AG04450 (cell line): ENCODE measurements at regions not wholly inside any gene's neighbourhood (a gene's known extent, or its start where the extent isn't known, plus 50 kb on each side); places are given as distances from the start of the nearest gene placed in this dataset.

Source experiments
- CTCF ChIA-PET: fragments of 300-600, 350-600 bp; formaldehyde crosslinking; extraction: SDS; loops from one replicate; lab custom pipeline; 2022; ENCODE audit warnings: antibody characterized with exemption, inconsistent platforms; lab: Charles Lee
- POLR2A ChIA-PET: fragments of 350-600 bp; formaldehyde crosslinking; extraction: SDS; loops from one replicate; lab custom pipeline; 2021; ENCODE audit warnings: antibody characterized with exemption, inconsistent platforms; lab: Yijun Ruan, JAX
- DNase-seq: peaks from one replicate; pipeline ENCODE4 v3.0.0-alpha.2; 2011; ENCODE audit warnings: low read depth, low spot score
- H3K27ac ChIP-seq: one replicate; pipeline ENCODE4 v1.5.1; 2012; ENCODE audit warnings: low read depth, low read length, control low read depth
- H3K27me3 ChIP-seq: one replicate; pipeline ENCODE4 v1.6.0; 2012; ENCODE audit warnings: low read length; ENCODE audit not compliant: control insufficient read depth, insufficient read depth
- H3K4me3 ChIP-seq: 2 replicates; pipeline ENCODE4 v1.5.1; 2011; ENCODE audit warnings: mild to moderate bottlenecking, low read depth, low read length, control low read depth
- H3K9me3 ChIP-seq: 2 replicates; pipeline ENCODE4 v1.5.1; 2012; ENCODE audit warnings: low read length; ENCODE audit not compliant: control insufficient read depth, insufficient read depth
- CTCF ChIP-seq: IDR thresholded peaks from 2 replicates; pipeline ENCODE4 v1.5.1; 2011; ENCODE audit warnings: low read depth, low read length, control low read depth, inconsistent platforms

GRCh38 chr12:3432176-3432742 is 58.7 kb upstream of the PRMT8 start:
- Histone ChIP-seq H3K4me3 (no peak overlapping the region), H3K27me3 (peaks cover 12% of the 10 kb centered on the region), H3K9me3 (no peaks in the 10 kb centered on the region), H3K27ac (no peak overlapping the region)
- POLR2A ChIA-PET = no interaction called here
- DNase-seq = no peak
- TF ChIP-seq CTCF = no peak
- CTCF ChIA-PET = no interaction called here

- Histone ChIP-seq H3K27ac (no peak overlapping the region), H3K27me3 (peaks cover 12% of the 10 kb centered on the region), H3K9me3 (no peaks in the 10 kb centered on the region), H3K4me3 (no peak overlapping the region)
- no peak for TF ChIP-seq CTCF
- no peak for DNase-seq
- ChIA-PET CTCF (no interaction called here), POLR2A (no interaction called here)
Observed at GRCh38 chr12:3432868-3433267, 58.1 kb upstream of the PRMT8 start.

- CTCF ChIA-PET = no interaction called here
- DNase-seq = no peak
- no peak for TF ChIP-seq CTCF
Observed at GRCh38 chr12:3436461-3437065, 54.4 kb upstream of the PRMT8 start.

GRCh38 chr12:3437986-3438385 is 53.0 kb upstream of the PRMT8 start:
- DNase-seq = no peak
- H3K27me3 ChIP-seq = peaks cover 12% of the 10 kb centered on the region
- TF ChIP-seq CTCF = no peak
- ChIA-PET CTCF (interaction anchor here (0.9 kb wide), 1 partner anchor 367 kb away, joined by 3 read pairs; no protein-coding TSS in a partner anchor), POLR2A (no interaction called here)
- H3K4me3 ChIP-seq = no peak overlapping the region
- no peak overlapping the region for H3K27ac ChIP-seq
- H3K9me3 ChIP-seq = no peaks in the 10 kb centered on the region

More at GRCh38 chr12:3436461-3437065, 54.4 kb upstream of the PRMT8 start:
- H3K9me3 ChIP-seq = no peaks in the 10 kb centered on the region
- peaks cover 9% of the 10 kb centered on the region for H3K27me3 ChIP-seq
- H3K27ac ChIP-seq = no peak overlapping the region
- POLR2A ChIA-PET = no interaction called here
- H3K4me3 ChIP-seq = no peak overlapping the region

GRCh38 chr12:3438401-3438800 is 52.6 kb upstream of the PRMT8 start:
- CTCF ChIA-PET = no interaction called here
- POLR2A ChIA-PET = no interaction called here
- H3K27ac ChIP-seq = no peak overlapping the region
- H3K4me3 ChIP-seq = no peak overlapping the region
- no peaks in the 10 kb centered on the region for H3K9me3 ChIP-seq
- peaks cover 12% of the 10 kb centered on the region for H3K27me3 ChIP-seq
- TF ChIP-seq CTCF = no peak
- no peak for DNase-seq
